A673 (cell line): ENCODE measurements at regions not wholly inside any gene's neighbourhood (a gene's known extent, or its start where the extent isn't known, plus 50 kb on each side); places are given as distances from the start of the nearest gene placed in this dataset.

Experiments
- BruUV-seq: library from RNA; stranded (reverse); fragments of 400-500 nt; replicated peaks from 2 replicates; lab custom pipeline; 2021; lab: Mats Ljungman, UMichigan
- CTCF ChIA-PET: fragments of 300-600 bp; sonication (Branson Sonifier 250); formaldehyde crosslinking; loops from one replicate; lab custom pipeline; 2022; ENCODE audit warnings: antibody characterized with exemption; lab: Charles Lee
- POLR2A ChIA-PET: fragments of 300-600 bp; sonication (Branson Sonifier 250); formaldehyde crosslinking; loops from one replicate; lab custom pipeline; 2022; ENCODE audit warnings: antibody characterized with exemption; ENCODE audit not compliant: low non-redundant PET; lab: Charles Lee
- DNase-seq: peaks from one replicate; pipeline ENCODE4 v3.0.0-alpha.2; 2015; ENCODE audit warnings: low spot score
- H3K27ac ChIP-seq: fragments of 200-600 bp; sonication (generic); 2 replicates; pipeline ENCODE4 v1.5.1; 2016; ENCODE audit warnings: mixed run types, low read depth, mild to moderate bottlenecking, mixed read lengths, antibody characterized with exemption, low read length; ENCODE audit not compliant: poor library complexity, severe bottlenecking
- H3K27me3 ChIP-seq: fragments of 200-600 bp; sonication (generic); replicated peaks from 2 replicates; pipeline ENCODE4 v1.6.1; 2017; ENCODE audit warnings: mixed run types, low read depth, mild to moderate bottlenecking, mixed read lengths, antibody characterized with exemption, low read length; ENCODE audit not compliant: insufficient read depth, poor library complexity
- H3K36me3 ChIP-seq: fragments of 200-600 bp; sonication (generic); 2 replicates; pipeline ENCODE4 v1.6.1; 2016; ENCODE audit warnings: mixed run types, mild to moderate bottlenecking, mixed read lengths, antibody characterized with exemption, low read length; ENCODE audit not compliant: insufficient read depth, poor library complexity, severe bottlenecking
- H3K4me1 ChIP-seq: fragments of 200-600 bp; sonication (generic); 2 replicates; pipeline ENCODE4 v1.6.1; 2017; ENCODE audit warnings: mixed run types, mild to moderate bottlenecking, mixed read lengths, antibody characterized with exemption, low read length; ENCODE audit not compliant: insufficient read depth, poor library complexity, severe bottlenecking
- H3K4me3 ChIP-seq: fragments of 200-600 bp; sonication (generic); 2 replicates; pipeline ENCODE4 v1.5.1; 2016; ENCODE audit warnings: low read depth, mixed run types, mild to moderate bottlenecking, mixed read lengths, low read length; ENCODE audit not compliant: poor library complexity, severe bottlenecking
- H3K9me3 ChIP-seq: fragments of 200-600 bp; sonication (generic); 2 replicates; pipeline ENCODE4 v1.6.1; 2016; ENCODE audit warnings: mixed run types, low read depth, mild to moderate bottlenecking, mixed read lengths, antibody characterized with exemption, low read length; ENCODE audit not compliant: poor library complexity, severe bottlenecking
- CTCF ChIP-seq: fragments of 300-800, 200-600 bp; sonication (generic); conservative IDR thresholded peaks from 2 replicates; pipeline ENCODE4 v1.5.1; 2017; ENCODE audit warnings: low read depth, mild to moderate bottlenecking, antibody characterized with exemption, low read length, moderate library complexity, mixed read lengths
- EZH2 ChIP-seq: fragments of 200-600 bp; sonication (generic); IDR thresholded peaks from 2 replicates; pipeline ENCODE4 v1.6.1; 2017; ENCODE audit warnings: borderline replicate concordance, low read depth, mild to moderate bottlenecking, mixed read lengths, antibody characterized with exemption, low read length; ENCODE audit not compliant: poor library complexity, severe bottlenecking
- intact Hi-C: fragments of 100-400 bp; cut with micrococcal nuclease; formaldehyde crosslinking; loops from one replicate; pipeline ENCODE4 v1.10.0; 2022; ENCODE audit not compliant: unreplicated experiment

- Histone ChIP-seq H3K4me3 (no peak overlapping the region), H3K9me3 (no peaks in the 10 kb centered on the region), H3K36me3 (no peaks in the 10 kb centered on the region), H3K27ac (no peak overlapping the region), H3K27me3 (no peaks in the 10 kb centered on the region), H3K4me1 (no peaks in the 10 kb centered on the region)
- no peak for TF ChIP-seq EZH2
- TF ChIP-seq CTCF = no peak
- BruUV-seq = no TSS peak
- ChIA-PET CTCF (no interaction called here), POLR2A (no interaction called here)
- DNase-seq = no peak
- intact Hi-C loops = no loop called here
Measured at GRCh38 chr10:10591715-10592341, 425.8 kb upstream of the CELF2 start.

- no peaks in the 10 kb centered on the region for H3K9me3 ChIP-seq
Measured at GRCh38 chr10:10596256-10596655, 421.4 kb upstream of the CELF2 start.

GRCh38 chr10:10598297-10598696, 419.4 kb upstream of the CELF2 start:
- CTCF ChIA-PET = no interaction called here
- no TSS peak for BruUV-seq
- no peak overlapping the region for H3K4me3 ChIP-seq
- no peaks in the 10 kb centered on the region for H3K4me1 ChIP-seq
- H3K9me3 ChIP-seq = no peaks in the 10 kb centered on the region
- intact Hi-C loops = no loop called here
- H3K27ac ChIP-seq = no peak overlapping the region
- no peaks in the 10 kb centered on the region for H3K27me3 ChIP-seq
- no peak for DNase-seq
- no peaks in the 10 kb centered on the region for H3K36me3 ChIP-seq
- POLR2A ChIA-PET = no interaction called here
- TF ChIP-seq CTCF (no peak), EZH2 (no peak)

More at GRCh38 chr10:10596256-10596655, 421.4 kb upstream of the CELF2 start:
- intact Hi-C loops = no loop called here
- ChIA-PET POLR2A (no interaction called here), CTCF (no interaction called here)
- H3K27ac ChIP-seq = no peak overlapping the region
- no TSS peak for BruUV-seq
- no peak overlapping the region for H3K4me3 ChIP-seq
- H3K27me3 ChIP-seq = no peaks in the 10 kb centered on the region
- no peaks in the 10 kb centered on the region for H3K36me3 ChIP-seq
- TF ChIP-seq CTCF = no peak
- no peak for TF ChIP-seq EZH2
- H3K4me1 ChIP-seq = no peaks in the 10 kb centered on the region
- DNase-seq = no peak
